Vagina (tissue), 2 donors: ENCODE measurements at regions not wholly inside any gene's neighbourhood (a gene's known extent, or its start where the extent isn't known, plus 50 kb on each side); places are given as distances from the start of the nearest gene placed in this dataset.

Experiments used
- DNase-seq, 2 donors: peaks; one replicate each; pipeline ENCODE4 v3.0.0-alpha.2; 2017; ENCODE audit errors: extremely low spot score in 2 of 2
- H3K27ac ChIP-seq: fragments of 200-600 bp; sonication (generic); one replicate; pipeline ENCODE4 v1.5.1; 2019
- H3K27me3 ChIP-seq: fragments of 200-600 bp; sonication (generic); one replicate; pipeline ENCODE4 v1.5.1; 2019
- H3K36me3 ChIP-seq, 2 donors: fragments of 200-600 bp; sonication (generic); one replicate each; pipeline ENCODE4 v1.5.1; 2017 to 2019
- H3K4me1 ChIP-seq: fragments of 200-600 bp; sonication (generic); one replicate; pipeline ENCODE4 v1.5.1; 2019
- H3K4me3 ChIP-seq, 2 donors: fragments of 200-600 bp; sonication (generic); 1 replicate in 1 of 2; 2 replicates in 1 of 2; pipeline ENCODE4 v1.5.1; 2016 to 2019
- H3K9me3 ChIP-seq: fragments of 200-600 bp; sonication (generic); one replicate; pipeline ENCODE4 v1.5.1; 2019
- POLR2A ChIP-seq, 2 donors: fragments of 450-650 bp; IDR thresholded peaks; one replicate each; pipeline ENCODE4 v1.6.1; 2017; ENCODE audit warnings: antibody characterized with exemption in 2 of 2, mild to moderate bottlenecking in 2 of 2, moderate library complexity in 2 of 2
- POLR2AphosphoS5 ChIP-seq, 2 donors: sonication (generic); formaldehyde crosslinking; IDR thresholded peaks; one replicate each; pipeline ENCODE4 v1.9.0; 2017; ENCODE audit warnings: antibody characterized with exemption in 2 of 2, mild to moderate bottlenecking in 2 of 2, low read depth in 1 of 2; ENCODE audit not compliant: insufficient read depth in 1 of 2
- intact Hi-C: fragments of 100-400 bp; cut with DNase I; formaldehyde crosslinking; loops from one replicate; pipeline ENCODE4 v1.15.1; 2023
- TF ChIP-seq, protein P1 (sequence below), 3 experiments: fragments of 450-650 bp in 2 of 3; fragments of 200-600 bp in 1 of 3; sonication (generic) in 1 of 3; IDR thresholded peaks; one replicate each; pipeline ENCODE4 v1.5.1; 2017 to 2019; ENCODE audit warnings: antibody characterized with exemption in 3 of 3, mild to moderate bottlenecking in 2 of 3, moderate library complexity in 2 of 3

DNA sequence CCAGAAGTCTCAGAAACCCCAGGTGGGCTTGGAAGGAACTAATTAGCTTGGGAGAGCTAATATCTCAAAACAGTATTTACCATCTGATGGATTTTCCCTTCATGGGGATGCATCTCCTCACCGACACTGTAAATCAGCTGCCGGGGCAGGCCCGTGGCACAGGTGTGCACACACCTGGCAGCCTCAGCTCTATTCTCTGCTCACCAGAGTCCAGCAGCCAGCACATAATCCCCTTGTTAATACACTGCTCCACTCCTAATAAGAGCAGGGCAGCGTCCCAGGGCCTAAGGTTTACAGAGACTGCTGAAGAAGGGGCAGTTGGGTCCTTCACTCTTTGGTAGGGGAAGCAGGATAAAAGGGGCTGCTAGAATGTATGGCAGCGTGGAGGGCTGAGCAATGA lies 200.0 kb downstream of the TOMM20 start:
- peak in 1 of 2 donors; percentile 80 for DNase-seq
- Histone ChIP-seq H3K36me3 (no peaks in the 10 kb centered on the region), H3K27me3 (no peaks in the 10 kb centered on the region), H3K4me3 (no peak overlapping the region), H3K9me3 (no peaks in the 10 kb centered on the region), H3K4me1 (peaks cover 38% of the 10 kb centered on the region), H3K27ac (no peak overlapping the region)
- TF ChIP-seq, protein P1, sequence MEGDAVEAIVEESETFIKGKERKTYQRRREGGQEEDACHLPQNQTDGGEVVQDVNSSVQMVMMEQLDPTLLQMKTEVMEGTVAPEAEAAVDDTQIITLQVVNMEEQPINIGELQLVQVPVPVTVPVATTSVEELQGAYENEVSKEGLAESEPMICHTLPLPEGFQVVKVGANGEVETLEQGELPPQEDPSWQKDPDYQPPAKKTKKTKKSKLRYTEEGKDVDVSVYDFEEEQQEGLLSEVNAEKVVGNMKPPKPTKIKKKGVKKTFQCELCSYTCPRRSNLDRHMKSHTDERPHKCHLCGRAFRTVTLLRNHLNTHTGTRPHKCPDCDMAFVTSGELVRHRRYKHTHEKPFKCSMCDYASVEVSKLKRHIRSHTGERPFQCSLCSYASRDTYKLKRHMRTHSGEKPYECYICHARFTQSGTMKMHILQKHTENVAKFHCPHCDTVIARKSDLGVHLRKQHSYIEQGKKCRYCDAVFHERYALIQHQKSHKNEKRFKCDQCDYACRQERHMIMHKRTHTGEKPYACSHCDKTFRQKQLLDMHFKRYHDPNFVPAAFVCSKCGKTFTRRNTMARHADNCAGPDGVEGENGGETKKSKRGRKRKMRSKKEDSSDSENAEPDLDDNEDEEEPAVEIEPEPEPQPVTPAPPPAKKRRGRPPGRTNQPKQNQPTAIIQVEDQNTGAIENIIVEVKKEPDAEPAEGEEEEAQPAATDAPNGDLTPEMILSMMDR (IDR thresholded peaks at IDR 0.05) = no peak
- TF ChIP-seq POLR2A (IDR thresholded peaks at IDR 0.05) (no peak), POLR2AphosphoS5 (IDR thresholded peaks at IDR 0.05; ENCODE audit: insufficient read depth in 1 of 2, low read depth in 1 of 2) (no peak)
- intact Hi-C loops = loop anchor here (10.0 kb wide), 1 partner anchor 46 kb away; no protein-coding TSS in a partner anchor

DNA sequence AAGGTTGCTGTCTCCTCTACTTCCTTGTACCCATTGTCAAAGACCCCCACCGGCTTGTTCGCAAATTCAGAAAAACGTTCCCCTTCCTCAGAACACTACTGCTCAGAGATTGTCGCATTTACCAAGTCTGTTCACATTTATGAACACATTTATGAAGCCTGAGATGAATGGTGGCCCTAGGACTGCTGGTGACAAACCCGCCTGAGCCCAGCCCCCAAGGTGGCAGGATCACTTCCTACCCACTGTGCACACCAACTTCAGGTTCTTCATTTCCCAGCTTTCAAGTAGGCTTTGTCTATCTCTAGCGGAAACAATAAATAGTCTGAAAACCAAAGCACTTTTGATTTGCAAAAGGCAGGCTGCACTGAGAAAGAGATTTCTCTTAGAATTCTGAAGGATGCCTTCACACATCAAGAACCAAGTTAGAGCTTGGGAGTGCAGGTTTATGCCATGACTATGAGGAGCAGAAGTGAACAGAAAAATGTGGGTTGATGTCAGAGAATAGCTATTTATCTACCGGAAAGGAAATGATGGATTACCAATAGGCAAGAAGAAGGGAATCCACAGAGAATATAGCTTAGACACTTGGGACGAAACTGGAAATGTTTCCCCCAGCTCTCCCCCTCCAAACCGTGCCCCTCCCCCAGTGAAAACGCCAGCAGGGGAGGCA lies 200.5 kb downstream of the TOMM20 start:
- no peak overlapping the region for H3K4me3 ChIP-seq
- H3K27me3 ChIP-seq = no peaks in the 10 kb centered on the region
- no peaks in the 10 kb centered on the region for H3K9me3 ChIP-seq
- H3K4me1 ChIP-seq = peaks cover 33% of the 10 kb centered on the region
- H3K36me3 ChIP-seq = no peaks in the 10 kb centered on the region
- intact Hi-C loops = loop anchor here (10.0 kb wide), 1 partner anchor 47 kb away; no protein-coding TSS in a partner anchor
- peak overlapping the region; percentile 88 for H3K27ac ChIP-seq
- no peak for DNase-seq
- TF ChIP-seq POLR2A (IDR thresholded peaks at IDR 0.05) = no peak

DNA sequence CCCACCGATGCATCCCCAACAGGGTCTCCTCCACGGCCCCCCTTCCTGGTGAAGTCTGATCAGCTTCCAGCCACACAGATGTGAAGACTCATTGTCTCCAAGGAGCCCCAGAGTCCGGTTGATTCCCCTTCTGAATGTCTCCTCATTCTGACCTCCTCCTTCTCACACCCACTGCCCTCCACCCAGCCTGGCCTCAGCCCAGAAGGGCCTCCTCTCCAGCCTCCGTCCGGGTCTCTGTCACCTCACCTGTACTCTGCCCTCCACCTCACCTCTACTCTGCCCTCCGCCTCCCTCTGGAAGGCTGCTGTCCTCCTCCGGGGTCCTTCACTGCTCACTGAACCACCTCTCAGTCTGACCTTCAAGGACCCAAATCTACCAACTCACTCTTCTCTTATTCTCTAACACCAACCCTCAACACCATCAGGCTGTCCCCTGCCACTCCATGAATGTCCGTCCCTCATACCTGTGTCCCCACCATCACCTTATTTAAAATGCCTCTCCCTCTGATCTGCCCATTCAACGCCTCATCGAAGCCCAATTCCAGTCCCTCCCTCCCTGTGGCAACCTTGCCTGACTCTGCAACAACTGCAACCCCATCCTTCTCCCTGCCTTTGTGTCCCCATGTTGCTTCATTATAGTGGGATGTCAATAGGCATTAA lies 201.2 kb downstream of the TOMM20 start:
- intact Hi-C loops = loop anchor here (10.0 kb wide), 1 partner anchor 47 kb away; no protein-coding TSS in a partner anchor
- peak in 1 of 2 donors; percentile 83 for DNase-seq
- no peaks in the 10 kb centered on the region for H3K36me3 ChIP-seq
- TF ChIP-seq, protein P1 (IDR thresholded peaks at IDR 0.05) = no peak
- TF ChIP-seq POLR2AphosphoS5 (IDR thresholded peaks at IDR 0.05; ENCODE audit: insufficient read depth in 1 of 2, low read depth in 1 of 2) (no peak), POLR2A (IDR thresholded peaks at IDR 0.05) (no peak)
- H3K4me1 ChIP-seq = peaks cover 29% of the 10 kb centered on the region
- no peak overlapping the region for H3K4me3 ChIP-seq
- no peaks in the 10 kb centered on the region for H3K27me3 ChIP-seq
- peak overlapping the region; percentile 88 for H3K27ac ChIP-seq
- H3K9me3 ChIP-seq = no peaks in the 10 kb centered on the region

DNA sequence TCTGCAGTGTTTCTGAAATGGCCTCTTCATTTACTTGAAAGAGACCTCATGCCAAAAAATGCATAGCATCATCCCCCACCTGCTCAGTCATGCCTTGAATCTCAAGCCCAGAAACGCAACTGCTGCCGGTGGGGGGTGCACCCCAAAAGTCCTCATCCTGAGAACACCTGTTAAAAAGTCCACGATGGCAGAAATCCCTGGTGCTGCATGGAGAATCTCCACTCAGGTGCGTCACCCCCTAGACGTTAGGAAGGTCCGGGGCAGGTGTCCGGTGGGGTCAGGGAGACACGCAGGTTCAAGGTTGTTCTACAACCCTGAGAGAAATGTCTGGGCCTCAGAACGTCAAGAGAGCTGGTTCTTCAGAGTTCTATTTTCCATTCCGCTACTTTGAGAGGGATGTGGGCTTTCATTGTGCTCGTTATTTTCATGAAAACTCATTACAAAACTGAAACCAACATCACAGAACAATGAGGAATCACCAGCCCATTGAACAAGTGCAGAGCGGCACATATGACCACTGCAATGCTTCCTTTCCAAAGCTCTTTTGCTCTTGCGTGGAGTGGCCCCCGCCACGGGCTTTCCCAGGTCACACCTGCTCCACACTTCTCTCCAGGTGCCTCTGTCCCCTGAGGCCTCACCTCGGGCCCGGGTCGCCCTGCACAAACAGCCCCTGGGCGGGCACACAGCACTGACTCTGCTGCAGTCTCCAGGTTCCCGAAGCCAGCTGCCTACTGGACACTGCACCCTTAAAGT lies 201.9 kb downstream of the TOMM20 start:
- H3K9me3 ChIP-seq = no peaks in the 10 kb centered on the region
- TF ChIP-seq POLR2AphosphoS5 (IDR thresholded peaks at IDR 0.05; ENCODE audit: insufficient read depth in 1 of 2, low read depth in 1 of 2) = no peak
- TF ChIP-seq, protein P1 (IDR thresholded peaks at IDR 0.05) = no peak
- no peak for TF ChIP-seq POLR2A (IDR thresholded peaks at IDR 0.05)
- H3K4me3 ChIP-seq = no peak overlapping the region
- H3K27me3 ChIP-seq = no peaks in the 10 kb centered on the region
- peak overlapping the region; percentile 88 for H3K27ac ChIP-seq
- peak in 1 of 2 donors; percentile 85 for DNase-seq
- peaks cover 32% of the 10 kb centered on the region for H3K4me1 ChIP-seq
- intact Hi-C loops = loop anchor here (10.0 kb wide), 1 partner anchor 48 kb away; no protein-coding TSS in a partner anchor
- no peaks in the 10 kb centered on the region for H3K36me3 ChIP-seq

DNA sequence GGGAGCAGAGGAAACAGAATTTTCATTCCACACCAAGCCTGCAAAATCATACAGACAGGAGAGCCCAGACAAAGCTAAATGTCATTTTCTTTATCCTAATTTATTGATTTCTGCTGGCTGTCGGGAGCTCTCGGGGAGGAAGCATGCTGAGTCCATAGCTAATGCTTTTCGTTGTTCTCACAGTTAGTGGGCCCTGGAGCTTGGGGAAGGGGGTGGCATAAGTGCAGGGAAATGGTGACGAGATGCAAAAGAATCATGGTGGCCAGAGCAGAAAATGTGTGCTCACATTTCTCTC lies 202.4 kb downstream of the TOMM20 start:
- Histone ChIP-seq H3K27ac (peak overlapping the region; percentile 88), H3K4me1 (peaks cover 38% of the 10 kb centered on the region), H3K36me3 (no peaks in the 10 kb centered on the region), H3K27me3 (no peaks in the 10 kb centered on the region), H3K9me3 (no peaks in the 10 kb centered on the region), H3K4me3 (no peak overlapping the region)
- intact Hi-C loops = loop anchor here (10.0 kb wide), 1 partner anchor 49 kb away; no protein-coding TSS in a partner anchor
- no peak for DNase-seq
- TF ChIP-seq POLR2AphosphoS5 (IDR thresholded peaks at IDR 0.05; ENCODE audit: insufficient read depth in 1 of 2, low read depth in 1 of 2) = no peak
- TF ChIP-seq, protein P1 (IDR thresholded peaks at IDR 0.05) = no peak
